DOHH2 (cell line): ENCODE measurements at regions not wholly inside any gene's neighbourhood (a gene's known extent, or its start where the extent isn't known, plus 50 kb on each side); places are given as distances from the start of the nearest gene placed in this dataset.
A peak's percentile ranks its signal among the peaks of the same experiment; 100 is the strongest.
"Not testable (repeated sequence)": the region's sequence is repeated elsewhere in the genome, so short reads cannot be mapped to it uniquely, and the experiment has no call there.

Experiments
- H3F3A ChIP-seq: fragments of 200-600 bp; sonication (generic), shearing (Covaris generic); 2 replicates; pipeline ENCODE4 v1.6.0; 2016; ENCODE audit warnings: antibody characterized with exemption, mild to moderate bottlenecking; ENCODE audit not compliant: control insufficient read depth, insufficient read depth
- H3K27ac ChIP-seq: fragments of 200-600 bp; sonication (generic); 2 replicates; pipeline ENCODE4 v1.5.1; 2014; ENCODE audit warnings: low read depth, mild to moderate bottlenecking, low read length, moderate library complexity
- H3K27me3 ChIP-seq: fragments of 200-600 bp; sonication (generic); 2 replicates; pipeline ENCODE4 v1.6.1; 2014; ENCODE audit warnings: mild to moderate bottlenecking, low read length, mixed read lengths; ENCODE audit not compliant: control insufficient read depth
- H3K36me3 ChIP-seq: fragments of 200-600 bp; sonication (generic); 2 replicates; pipeline ENCODE4 v1.6.1; 2014; ENCODE audit warnings: mild to moderate bottlenecking, low read length, moderate library complexity, mixed read lengths; ENCODE audit not compliant: control insufficient read depth
- H3K4me1 ChIP-seq: fragments of 200-600 bp; sonication (generic); 2 replicates; pipeline ENCODE4 v1.6.1; 2014; ENCODE audit warnings: mild to moderate bottlenecking, low read length, mixed read lengths; ENCODE audit not compliant: control insufficient read depth
- H3K4me2 ChIP-seq: fragments of 200-600 bp; sonication (generic); 2 replicates; pipeline ENCODE4 v1.6.0; 2014; ENCODE audit warnings: mild to moderate bottlenecking, low read length, moderate library complexity
- H3K4me3 ChIP-seq: fragments of 200-600 bp; sonication (generic); 2 replicates; pipeline ENCODE4 v1.5.1; 2014; ENCODE audit warnings: mild to moderate bottlenecking, low read length, mixed read lengths
- H3K79me2 ChIP-seq: fragments of 200-600 bp; sonication (generic); 2 replicates; pipeline ENCODE4 v1.6.1; 2014; ENCODE audit warnings: mild to moderate bottlenecking, low read length, mixed read lengths; ENCODE audit not compliant: control insufficient read depth
- H3K9me2 ChIP-seq: fragments of 200-600 bp; sonication (generic); replicated peaks from 2 replicates; pipeline ENCODE4 v1.6.1; 2014; ENCODE audit warnings: mild to moderate bottlenecking, low read length, mixed read lengths; ENCODE audit not compliant: control insufficient read depth
- H3K9me3 ChIP-seq: fragments of 200-600 bp; sonication (generic); 2 replicates; pipeline ENCODE4 v1.6.1; 2014; ENCODE audit warnings: antibody characterized with exemption, low read length, mixed read lengths; ENCODE audit not compliant: control insufficient read depth, insufficient read depth
- H4K20me1 ChIP-seq: fragments of 200-600 bp; sonication (generic); 2 replicates; pipeline ENCODE4 v1.6.0; 2014; ENCODE audit warnings: low read depth, mild to moderate bottlenecking, antibody characterized with exemption, low read length, moderate library complexity; ENCODE audit not compliant: control insufficient read depth, insufficient read depth
- CTCF ChIP-seq: fragments of 200-600 bp; sonication (generic); IDR thresholded peaks from one replicate; pipeline ENCODE4 v1.5.1; 2014; ENCODE audit warnings: antibody characterized with exemption, mild to moderate bottlenecking, low read depth, low read length; ENCODE audit not compliant: poor library complexity, severe bottlenecking
- EZH2phosphoT487 ChIP-seq: fragments of 200-600 bp; sonication (generic); IDR thresholded peaks from 2 replicates; pipeline ENCODE4 v1.6.1; 2017; ENCODE audit warnings: borderline replicate concordance, mild to moderate bottlenecking, antibody characterized with exemption, low read length, moderate library complexity, mixed read lengths

DNA sequence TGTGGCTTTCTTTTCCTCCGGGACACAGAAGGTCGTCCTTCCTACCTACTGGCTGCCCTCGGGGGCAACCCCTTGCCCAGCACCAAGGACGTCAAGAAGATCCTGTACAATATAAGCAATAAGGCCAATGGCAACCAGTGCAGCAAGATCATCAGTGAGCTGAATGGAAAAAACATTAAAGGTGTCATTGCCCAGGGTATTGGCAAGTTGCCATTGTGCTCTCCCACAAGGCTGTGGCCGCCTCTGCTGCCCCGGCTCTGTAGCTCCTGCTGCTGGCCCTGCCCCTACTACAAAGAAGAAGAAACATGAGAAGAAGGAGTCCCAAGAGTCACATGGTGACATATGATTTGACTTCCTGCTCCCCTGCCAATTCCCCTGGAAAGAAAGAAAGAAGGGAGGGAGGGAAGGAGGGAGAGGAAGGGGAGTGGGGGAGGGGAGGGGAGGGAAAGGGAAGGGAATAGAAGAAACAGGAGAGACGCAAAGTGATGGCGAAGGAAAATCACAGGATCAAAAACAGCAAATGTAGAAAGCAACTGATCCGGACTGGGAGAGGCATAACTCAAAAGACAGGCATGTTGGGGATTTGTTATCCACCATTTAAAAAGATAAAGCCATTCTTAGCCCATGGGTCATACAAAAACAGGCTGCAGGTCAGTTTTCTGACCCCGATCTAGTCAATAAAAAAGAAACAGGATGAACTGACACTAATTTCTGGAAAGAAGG is 61.3 kb upstream of the RESF1 start:
- TF ChIP-seq EZH2phosphoT487: no peak
- peak; percentile 14 for TF ChIP-seq CTCF
- Histone ChIP-seq H3K79me2 (no peaks in the 10 kb centered on the region), H3K9me3 (peaks cover 33% of the 10 kb centered on the region; the same call in 1 of the 2 replicates), H3F3A (peaks cover 26% of the 10 kb centered on the region), H3K4me2 (peak overlapping the region; percentile 75), H3K27ac (peak overlapping the region; percentile 98), H4K20me1 (no peaks in the 10 kb centered on the region), H3K27me3 (no peaks in the 10 kb centered on the region), H3K4me1 (peaks cover 72% of the 10 kb centered on the region), H3K36me3 (peaks cover 21% of the 10 kb centered on the region), H3K9me2 (no peaks in the 10 kb centered on the region), H3K4me3 (peak overlapping the region; percentile 66)

- Histone ChIP-seq H3K4me1 (peaks cover 77% of the 10 kb centered on the region), H3F3A (peaks cover 26% of the 10 kb centered on the region), H3K36me3 (peaks cover 22% of the 10 kb centered on the region), H3K4me2 (peak overlapping the region; percentile 75), H3K27ac (peak overlapping the region; percentile 98), H3K4me3 (peak overlapping the region; percentile 66), H3K9me3 (peaks cover 38% of the 10 kb centered on the region; the same call in 1 of the 2 replicates)
- H3K9me2 ChIP-seq, H4K20me1 ChIP-seq, H3K79me2 ChIP-seq, H3K27me3 ChIP-seq: not testable (repeated sequence)
Observed at GRCh38 chr12:31897092-31897491, 62.1 kb upstream of the RESF1 start.

- Histone ChIP-seq H3K4me3 (peak overlapping the region; percentile 66), H3K4me2 (peak overlapping the region; percentile 78), H3K9me2 (no peaks in the 10 kb centered on the region), H3K9me3 (peaks cover 39% of the 10 kb centered on the region; the same call in 1 of the 2 replicates), H4K20me1 (no peaks in the 10 kb centered on the region), H3K27me3 (no peaks in the 10 kb centered on the region), H3K79me2 (no peaks in the 10 kb centered on the region), H3K27ac (peak overlapping the region; percentile 98), H3F3A (peaks cover 26% of the 10 kb centered on the region), H3K4me1 (peaks cover 81% of the 10 kb centered on the region), H3K36me3 (peaks cover 22% of the 10 kb centered on the region)
- no peak for TF ChIP-seq CTCF
- no peak for TF ChIP-seq EZH2phosphoT487
Observed at GRCh38 chr12:31896514-31897039, 62.6 kb upstream of the RESF1 start.

GRCh38 chr12:31895449-31896150 is 63.6 kb upstream of the RESF1 start:
- Histone ChIP-seq H3K4me1 (peaks cover 88% of the 10 kb centered on the region), H3K9me3 (peaks cover 35% of the 10 kb centered on the region; the same call in 1 of the 2 replicates), H3K27ac (peak overlapping the region; percentile 98), H3K4me3 (peak overlapping the region; percentile 64), H4K20me1 (no peaks in the 10 kb centered on the region), H3K4me2 (peak overlapping the region; percentile 78), H3K36me3 (peaks cover 26% of the 10 kb centered on the region), H3K27me3 (no peaks in the 10 kb centered on the region), H3K79me2 (no peaks in the 10 kb centered on the region), H3K9me2 (no peaks in the 10 kb centered on the region), H3F3A (peaks cover 35% of the 10 kb centered on the region)
- TF ChIP-seq CTCF: no peak
- TF ChIP-seq EZH2phosphoT487: no peak
